Lower leg skin (tissue), 4 donors: ENCODE measurements at regions not wholly inside any gene's neighbourhood (a gene's known extent, or its start where the extent isn't known, plus 50 kb on each side); places are given as distances from the start of the nearest gene placed in this dataset.

Experiments
- DNase-seq, 2 donors: peaks; one replicate each; pipeline ENCODE4 v3.0.0-alpha.2; 2019; ENCODE audit warnings: low spot score in 2 of 2
- H3K4me3 ChIP-seq: fragments of 200-600 bp; sonication (generic); 2 replicates; pipeline ENCODE4 v1.5.1; 2017; ENCODE audit warnings: mild to moderate bottlenecking, low read depth; ENCODE audit not compliant: poor library complexity, severe bottlenecking
- CTCF ChIP-seq, 3 donors: fragments of 450-650 bp; IDR thresholded peaks; one replicate each; pipeline ENCODE4 v1.5.1; 2016; ENCODE audit warnings: antibody characterized with exemption in 3 of 3, mild to moderate bottlenecking in 3 of 3, moderate library complexity in 2 of 3
- POLR2A ChIP-seq, 2 donors: fragments of 450-650 bp; IDR thresholded peaks; one replicate each; pipeline ENCODE4 v1.6.1; 2016 to 2017; ENCODE audit warnings: antibody characterized with exemption in 2 of 2, mild to moderate bottlenecking in 1 of 2, moderate library complexity in 1 of 2
- WGBS, 2 donors: methylation state at CpG; one replicate each; pipeline ENCODE4 v1.1.5; 2018; 5-methylcytosine and 5-hydroxymethylcytosine counted together
- intact Hi-C: fragments of 100-400 bp; cut with DNase I; formaldehyde crosslinking; loops from one replicate; pipeline ENCODE4 v1.15.0; 2023; ENCODE audit warnings: low total_unique reads

- H3K4me3 ChIP-seq = no peak overlapping the region
- intact Hi-C loops = no loop called here
- WGBS, 2 donors = 70 to 74% methylated on average over 6 of the region's 6 CpGs
- no peak for TF ChIP-seq CTCF (IDR thresholded peaks at IDR 0.05)
- TF ChIP-seq POLR2A (IDR thresholded peaks at IDR 0.05) = no peak
- DNase-seq = peak; percentile 6 to 53
Measured at GRCh38 chr2:5959836-5960820, 267.9 kb downstream of the SOX11 start.

GRCh38 chr2:5967506-5967905 is 275.3 kb downstream of the SOX11 start:
- no peak for TF ChIP-seq CTCF (IDR thresholded peaks at IDR 0.05)
- intact Hi-C loops = no loop called here
- 89 to 92% methylated on average over 6 of the region's 6 CpGs for WGBS, 2 donors
- H3K4me3 ChIP-seq = no peak overlapping the region
- no peak for DNase-seq

- no peak overlapping the region for H3K4me3 ChIP-seq
- intact Hi-C loops = no loop called here
- TF ChIP-seq POLR2A (IDR thresholded peaks at IDR 0.05) (no peak), CTCF (IDR thresholded peaks at IDR 0.05) (no peak)
Measured at GRCh38 chr2:5969303-5969702, 277.1 kb downstream of the SOX11 start.

GRCh38 chr2:5970347-5970746 is 278.2 kb downstream of the SOX11 start:
- no peak overlapping the region for H3K4me3 ChIP-seq
- no peak for DNase-seq
- no peak for TF ChIP-seq CTCF (IDR thresholded peaks at IDR 0.05)
- no peak for TF ChIP-seq POLR2A (IDR thresholded peaks at IDR 0.05)
- 72 to 79% methylated on average over 4 of the region's 4 CpGs for WGBS, 2 donors
- intact Hi-C loops = no loop called here

More at GRCh38 chr2:5969303-5969702, 277.1 kb downstream of the SOX11 start:
- WGBS, 2 donors = 50 to 64% methylated on average over 6 of the region's 6 CpGs
- DNase-seq = peak in 1 of 2 donors; percentile 53

GRCh38 chr2:5974477-5974876 is 282.3 kb downstream of the SOX11 start:
- WGBS, 2 donors = 93 to 94% methylated on average over 6 of the region's 6 CpGs
- H3K4me3 ChIP-seq = no peak overlapping the region
- TF ChIP-seq POLR2A (IDR thresholded peaks at IDR 0.05) (no peak), CTCF (IDR thresholded peaks at IDR 0.05) (no peak)
- intact Hi-C loops = no loop called here
- no peak for DNase-seq
